COLO668 (cell line): ENCODE measurements at regions not wholly inside any gene's neighbourhood (a gene's known extent, or its start where the extent isn't known, plus 50 kb on each side); places are given as distances from the start of the nearest gene placed in this dataset.
A peak's percentile ranks its signal among the peaks of the same experiment; 100 is the strongest.

ENCODE experiments used
- DNase-seq: peaks from one replicate; lab custom pipeline; 2025; ENCODE audit not compliant: unreplicated experiment; lab: John Stamatoyannopoulos, UW

- DNase-seq: no peak
Measured at GRCh38 chr12:97921979-97922722, 459.5 kb downstream of the RMST start.

DNA sequence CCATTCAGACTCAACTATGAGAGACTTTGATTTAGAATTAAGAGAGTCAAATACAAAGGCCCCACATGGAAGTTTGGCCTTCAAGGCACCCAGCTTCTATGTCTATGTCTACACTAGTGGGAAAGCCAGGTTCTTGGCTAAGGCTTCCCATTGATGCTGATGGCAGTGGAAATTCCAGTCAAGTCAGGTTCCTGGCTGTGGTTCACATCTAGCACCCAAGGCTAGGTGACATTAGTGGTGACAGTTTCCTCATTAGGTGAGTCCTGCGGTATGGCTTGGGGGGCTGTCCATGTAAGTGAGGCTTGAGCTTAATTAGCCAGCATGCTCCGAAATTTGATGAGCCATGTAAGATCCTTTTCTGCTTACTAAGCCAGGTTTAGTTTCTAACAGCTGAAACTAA, 460.9 kb downstream of the RMST start:
- no peak for DNase-seq

GRCh38 chr12:97924122-97924521, 461.5 kb downstream of the RMST start:
- no peak for DNase-seq

GRCh38 chr12:97927977-97928376, 465.4 kb downstream of the RMST start:
- DNase-seq: no peak

GRCh38 chr12:97936165-97936564, 473.6 kb downstream of the RMST start:
- DNase-seq: no peak

DNA sequence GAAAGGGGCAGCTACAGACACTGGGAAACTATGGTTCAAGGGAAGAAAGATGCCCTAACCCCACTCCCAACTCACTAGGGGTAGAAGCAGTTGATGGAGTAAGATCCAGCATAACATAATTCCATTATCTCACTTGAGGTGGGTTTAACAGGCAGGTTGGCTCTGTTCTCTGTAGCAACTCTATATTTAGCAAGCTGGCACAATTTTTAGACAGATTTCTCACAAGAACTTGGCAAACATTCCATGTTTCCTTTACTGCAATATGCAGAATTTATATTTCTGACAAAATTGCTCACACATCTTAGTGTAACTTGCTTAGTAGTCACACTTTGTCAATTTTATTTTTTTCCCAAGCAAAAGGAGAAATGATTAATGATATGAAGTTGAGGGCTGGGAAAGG, 475.4 kb downstream of the RMST start:
- no peak for DNase-seq

DNA sequence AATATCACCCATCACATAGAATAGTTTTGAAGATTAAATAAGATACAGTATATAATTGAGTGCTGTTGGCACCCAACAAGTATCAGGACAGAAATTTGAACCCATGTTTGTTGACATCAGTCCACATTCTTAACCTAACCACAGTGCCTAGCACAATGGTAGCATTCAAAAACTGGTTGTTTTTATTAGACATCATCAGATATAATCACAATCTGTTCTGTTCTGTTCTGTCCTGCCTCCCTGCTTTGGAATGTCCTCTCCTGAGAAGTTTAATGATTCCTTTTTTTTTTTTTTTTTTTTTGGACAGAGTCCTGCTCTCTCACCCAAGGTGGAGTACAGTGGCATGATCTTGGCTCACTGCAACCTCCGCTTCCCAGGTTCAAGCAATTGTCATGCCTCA, 476.6 kb downstream of the RMST start:
- no peak for DNase-seq

DNA sequence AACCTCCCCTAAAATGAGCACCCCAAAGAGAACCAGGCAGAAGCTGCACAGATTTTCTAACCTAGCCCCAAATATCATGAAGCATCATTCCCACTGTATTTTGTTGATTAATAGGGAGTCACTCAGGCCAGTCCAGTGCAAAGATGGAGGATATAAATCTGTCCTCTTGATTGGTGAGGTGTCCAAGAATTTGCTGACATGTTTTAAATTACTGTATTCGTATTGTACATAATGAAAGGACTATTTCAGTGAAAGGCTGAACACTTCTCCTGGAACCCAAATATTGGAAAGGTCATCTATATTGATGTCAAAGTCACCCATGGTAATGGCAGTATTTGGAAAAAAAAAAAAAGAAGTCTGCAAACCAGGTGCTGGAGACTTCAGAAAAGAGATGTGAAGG, 477.5 kb downstream of the RMST start:
- DNase-seq: no peak

DNA sequence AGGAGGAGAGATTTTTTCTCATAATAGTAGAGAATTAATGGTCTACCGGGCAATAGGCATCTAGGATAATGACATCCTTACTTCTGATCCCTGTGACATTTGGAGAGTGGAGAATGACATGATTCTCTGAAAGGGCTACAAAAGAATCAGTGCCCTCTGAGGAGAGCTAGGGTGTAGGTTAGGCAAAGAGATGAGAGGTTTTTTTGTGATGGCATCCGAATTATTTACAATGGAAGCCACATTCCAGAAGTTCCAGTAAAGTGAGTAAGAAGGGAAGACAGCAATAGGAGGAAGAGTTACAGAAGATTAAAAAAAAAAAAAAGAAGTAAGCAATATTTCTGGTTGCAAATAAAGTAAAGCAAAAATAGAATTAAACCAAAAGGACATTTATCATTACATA, 478.0 kb downstream of the RMST start:
- DNase-seq: no peak

GRCh38 chr12:97941686-97942354, 479.2 kb downstream of the RMST start:
- DNase-seq: peak; percentile 28

DNA sequence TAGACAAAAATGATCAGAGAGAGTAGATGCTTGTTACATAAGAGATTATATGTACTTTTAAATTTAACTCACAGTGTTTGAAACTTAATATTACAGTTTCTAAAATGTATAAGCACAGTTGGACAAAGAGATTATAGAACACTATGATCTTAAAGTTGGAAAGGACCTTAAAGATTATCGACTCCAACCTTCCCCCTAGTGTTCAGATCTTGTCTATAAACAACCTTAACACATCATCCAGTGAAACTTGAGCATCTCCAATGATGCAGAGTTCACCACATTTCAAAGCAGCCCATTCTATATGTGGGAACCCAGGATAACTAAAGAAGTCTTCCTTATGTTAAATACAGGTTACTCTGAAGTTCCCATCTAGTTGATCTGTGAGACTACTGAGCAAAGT, 480.8 kb downstream of the RMST start:
- no peak for DNase-seq

- no peak for DNase-seq
Measured at GRCh38 chr12:97944576-97944975, 482.0 kb downstream of the RMST start.

- DNase-seq: no peak
Measured at GRCh38 chr12:97946701-97947100, 484.1 kb downstream of the RMST start.

GRCh38 chr12:97948591-97948990, 486.0 kb downstream of the RMST start:
- DNase-seq: no peak

DNA sequence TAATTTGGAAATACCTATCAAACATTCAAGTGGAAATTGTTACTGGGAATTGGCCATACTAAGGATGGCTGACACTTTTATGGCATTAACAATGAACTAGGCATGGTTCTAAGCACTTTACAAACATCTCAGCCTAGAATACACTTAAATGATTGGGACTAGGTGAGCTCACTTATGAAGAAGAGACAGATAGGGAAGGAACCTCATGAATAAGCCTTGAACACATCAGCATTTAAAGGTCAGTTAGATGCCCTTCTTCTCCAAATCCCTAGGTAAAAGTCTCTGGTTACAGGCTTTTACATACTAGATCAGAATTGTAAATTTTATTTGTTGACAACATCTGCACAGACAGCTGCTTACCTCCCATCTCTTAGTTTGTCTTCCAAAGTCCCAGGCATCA, 488.6 kb downstream of the RMST start:
- no peak for DNase-seq

GRCh38 chr12:97951717-97952116, 489.1 kb downstream of the RMST start:
- no peak for DNase-seq

GRCh38 chr12:97957109-97957508, 494.5 kb downstream of the RMST start:
- DNase-seq: no peak

DNA sequence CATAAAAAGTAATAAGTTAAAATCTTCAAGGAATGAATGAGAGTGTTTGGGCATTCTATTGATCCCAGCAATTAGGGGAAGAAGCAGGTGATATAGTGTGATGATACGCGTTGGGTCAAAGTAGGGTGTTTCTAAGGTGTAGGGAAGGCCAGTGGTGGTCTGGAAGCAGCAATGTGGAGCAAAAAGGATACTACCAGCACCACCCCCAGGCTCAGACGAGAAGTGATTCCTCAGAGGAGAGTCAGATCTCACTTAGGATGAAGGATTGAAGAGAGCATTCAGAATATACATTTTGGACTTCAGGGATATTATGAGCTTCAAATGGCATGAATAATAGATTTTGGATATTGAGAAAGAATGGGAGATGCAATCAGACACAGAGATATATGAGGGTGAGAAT, 497.6 kb downstream of the RMST start:
- DNase-seq: no peak

GRCh38 chr12:97960741-97961608, 498.4 kb downstream of the RMST start:
- DNase-seq: peak; percentile 31

DNA sequence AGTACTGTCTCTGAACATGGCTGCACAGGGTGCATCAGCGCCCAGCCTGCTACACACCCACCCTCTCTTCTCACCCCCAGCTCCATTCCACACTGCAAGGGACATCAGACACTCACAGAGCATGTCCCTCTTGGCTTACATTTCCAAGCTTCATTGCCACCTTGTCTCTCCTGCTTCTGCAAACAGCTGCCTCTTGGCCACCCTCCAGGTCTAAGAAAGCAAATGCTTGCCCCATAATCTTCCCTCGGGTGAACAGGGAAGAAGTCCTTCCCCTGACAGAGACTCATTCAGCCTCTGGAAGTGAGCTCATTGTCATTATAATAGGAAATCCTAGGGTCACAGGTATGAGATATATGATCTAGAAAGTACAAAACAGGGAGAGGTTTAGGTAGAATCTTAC, 505.2 kb downstream of the RMST start:
- DNase-seq: no peak

GRCh38 chr12:97968641-97969197, 506.1 kb downstream of the RMST start:
- DNase-seq: no peak
